ENCODE measurements at regions not wholly inside any gene's neighbourhood (a gene's known extent, or its start where the extent isn't known, plus 50 kb on each side); places are given as distances from the start of the nearest gene placed in this dataset.
"Not testable (repeated sequence)": the region's sequence is repeated elsewhere in the genome, so short reads cannot be mapped to it uniquely, and the experiment has no call there.

GRCh38 chr6:82118150-82118562 lies 129.4 kb downstream of the IBTK start:
- DNase-seq: no peak

GRCh38 chr6:82114748-82115147 lies 132.8 kb downstream of the IBTK start:
- no peak for DNase-seq

- DNase-seq: no peak
These were observed 134.3 kb downstream of the IBTK start for GRCh38 chr6:82113231-82113630.

GRCh38 chr6:82111818-82112217 lies 135.7 kb downstream of the IBTK start:
- no peak for DNase-seq

DNA sequence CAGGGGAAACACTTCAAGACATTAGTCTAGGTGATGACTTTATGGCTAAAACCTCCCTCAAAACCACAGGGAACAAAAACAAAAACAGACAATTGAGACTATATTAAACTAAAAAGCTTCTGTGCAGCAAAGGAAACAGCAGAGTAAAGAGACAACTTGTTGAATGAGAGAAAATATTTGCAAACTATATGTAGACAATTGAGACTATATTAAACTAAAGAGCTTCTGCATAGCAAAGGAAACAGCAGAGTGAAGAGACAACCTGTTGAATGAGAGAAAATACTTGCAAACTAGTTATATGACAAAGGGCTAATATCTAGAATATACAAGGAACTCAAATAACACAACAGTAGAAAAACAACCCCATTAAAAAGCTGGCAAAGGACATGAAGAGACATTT lies 136.4 kb downstream of the IBTK start:
- no peak for DNase-seq

- DNase-seq: not testable (repeated sequence)
These were observed 144.4 kb downstream of the IBTK start for GRCh38 chr6:82103171-82103570.

- DNase-seq: not testable (repeated sequence)
These were observed 146.0 kb downstream of the IBTK start for GRCh38 chr6:82101374-82102114.

DNA sequence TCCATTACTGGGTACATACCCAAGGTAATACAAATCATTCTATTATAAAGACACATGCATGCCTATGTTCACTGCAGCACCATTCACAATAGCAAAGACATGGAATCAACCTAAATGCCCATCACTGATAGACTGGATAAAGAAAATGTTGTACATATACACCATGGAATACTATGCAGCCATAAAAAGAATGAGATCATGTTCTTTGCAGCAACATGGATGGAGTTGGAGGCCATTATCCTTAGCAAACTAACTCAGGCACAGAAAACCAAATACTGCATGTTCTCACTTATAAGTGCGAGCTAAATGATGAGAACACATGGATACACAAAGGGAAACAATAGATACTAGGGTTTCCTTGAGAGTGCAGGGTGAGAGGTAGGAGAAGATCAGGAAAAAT lies 146.8 kb downstream of the IBTK start:
- not testable (repeated sequence) for DNase-seq

DNA sequence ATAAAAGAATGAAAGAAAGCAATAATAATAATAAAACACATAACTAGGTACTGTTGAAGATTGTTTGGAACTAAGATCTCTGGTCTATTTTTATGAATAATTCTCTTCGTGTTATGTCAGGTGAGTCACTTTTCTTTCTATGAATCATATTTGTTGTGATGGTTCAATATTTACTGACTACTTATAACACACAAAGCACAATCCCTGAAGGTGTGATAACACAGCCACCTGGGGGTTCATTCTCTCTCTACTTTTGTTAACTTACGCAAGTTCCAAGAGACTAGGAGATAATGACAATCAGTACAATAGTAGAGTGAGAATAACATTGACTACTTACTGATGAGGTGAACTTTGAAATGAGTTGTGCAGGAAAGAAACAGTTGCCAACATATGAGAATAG lies 149.9 kb downstream of the IBTK start:
- DNase-seq: no peak

GRCh38 chr6:82095091-82095490 lies 152.5 kb downstream of the IBTK start:
- no peak for DNase-seq

- DNase-seq: no peak
These were observed 153.3 kb downstream of the IBTK start for GRCh38 chr6:82094166-82094806.

GRCh38 chr6:82088978-82089771 lies 158.4 kb downstream of the IBTK start:
- no peak for DNase-seq

DNA sequence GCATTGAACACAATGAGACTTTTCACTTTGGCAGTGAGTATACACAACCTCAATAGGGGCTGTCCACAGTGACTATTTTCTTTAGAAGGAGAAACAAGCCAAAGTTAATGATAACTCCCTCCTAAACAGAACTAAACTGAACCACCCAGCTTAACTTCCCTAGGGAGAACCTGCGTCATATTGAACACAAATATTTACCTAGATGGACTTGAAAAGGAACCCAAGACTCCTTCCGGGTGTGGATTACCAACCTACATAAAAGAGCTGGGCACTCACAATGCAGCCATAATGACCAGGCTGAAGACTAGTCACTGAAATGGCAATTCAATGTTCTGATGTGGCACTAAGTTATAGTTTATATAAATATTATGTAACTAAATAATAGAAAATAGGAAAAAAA lies 160.6 kb downstream of the IBTK start:
- no peak for DNase-seq

- no peak for DNase-seq
These were observed 161.8 kb downstream of the IBTK start for GRCh38 chr6:82085701-82086100.

GRCh38 chr6:82084324-82084920 lies 163.1 kb downstream of the IBTK start:
- DNase-seq: no peak

GRCh38 chr6:82083646-82084045 lies 163.9 kb downstream of the IBTK start:
- no peak for DNase-seq

DNA sequence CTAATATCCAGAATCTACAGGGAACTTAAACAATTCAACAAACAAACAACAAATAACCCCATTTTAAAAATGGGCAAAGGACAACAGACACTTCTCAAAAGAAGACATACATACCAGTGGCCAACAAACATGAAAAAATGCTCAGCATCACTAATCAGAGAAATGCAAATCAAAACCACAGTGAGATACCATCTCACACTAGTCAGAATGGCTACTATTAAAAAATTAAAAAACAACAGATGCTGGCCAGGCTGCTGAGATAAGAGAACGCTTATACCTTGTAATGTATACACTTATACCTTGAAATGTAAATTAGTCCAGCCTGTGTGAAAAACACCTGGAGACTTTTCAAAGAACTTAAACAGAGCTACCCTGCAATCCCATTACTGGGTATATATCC lies 166.8 kb downstream of the IBTK start:
- DNase-seq: no peak

DNA sequence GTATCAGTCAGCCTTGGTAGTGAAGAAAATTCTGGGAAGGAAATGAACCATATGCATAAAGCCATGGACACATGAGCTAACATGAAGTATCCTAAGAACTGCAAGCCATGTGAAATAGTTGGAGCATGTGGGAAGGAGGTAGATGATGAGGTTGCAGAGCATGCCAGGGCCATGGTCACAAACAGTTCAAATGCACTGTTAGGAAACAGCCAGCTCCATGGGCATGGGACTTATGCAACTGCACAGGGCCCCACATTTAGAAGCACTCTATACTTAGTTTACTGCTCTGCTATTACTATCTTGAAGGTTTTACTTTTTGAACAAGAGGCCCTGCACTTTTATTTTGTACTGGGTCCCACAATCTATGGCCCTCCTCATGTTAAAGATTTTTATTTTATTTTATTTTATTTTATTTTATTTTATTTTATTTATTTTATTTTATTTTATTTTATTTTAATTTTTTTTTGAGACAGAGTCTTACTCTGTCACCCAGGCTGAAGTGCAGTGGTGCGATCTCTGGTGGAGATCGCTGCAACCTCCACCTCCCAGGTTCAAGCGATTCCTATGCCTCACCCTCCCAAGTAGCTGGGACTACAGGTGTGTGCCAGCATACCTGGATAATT lies 169.1 kb downstream of the IBTK start:
- DNase-seq: no peak

- DNase-seq: no peak
These were observed 170.6 kb downstream of the IBTK start for GRCh38 chr6:82076916-82077315.

- DNase-seq: no peak
These were observed 173.0 kb downstream of the IBTK start for GRCh38 chr6:82074556-82074955.

GRCh38 chr6:82073484-82073883 lies 174.1 kb downstream of the IBTK start:
- DNase-seq: no peak

DNA sequence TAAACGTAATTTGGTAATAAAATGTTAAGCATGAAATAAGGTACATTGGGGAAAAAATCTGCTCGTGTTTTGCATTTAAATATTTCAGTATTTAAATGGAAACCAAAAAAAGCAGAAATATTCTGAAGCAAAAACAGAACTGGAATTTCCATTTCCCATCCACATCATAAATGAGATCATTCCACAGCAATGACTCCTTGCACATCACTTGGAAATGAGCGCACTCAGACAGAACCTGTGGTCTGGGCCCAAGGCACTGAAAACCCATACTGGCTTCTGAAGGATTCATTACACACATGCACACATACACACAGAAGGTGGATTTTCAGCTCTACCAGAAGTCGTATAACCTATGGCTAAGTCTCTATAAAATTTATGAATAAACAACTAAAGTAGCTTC lies 174.8 kb downstream of the IBTK start:
- DNase-seq: no peak

All from renal pelvis (tissue), 1 donor.